ENCODE measurements at regions not wholly inside any gene's neighbourhood (a gene's known extent, or its start where the extent isn't known, plus 50 kb on each side); places are given as distances from the start of the nearest gene placed in this dataset.

GRCh38 chr18:51433296-51433695, 235.8 kb upstream of the MEX3C start:
- H3K23ac ChIP-seq (ENCODE audit: insufficient read length), result no peak overlapping the region
- no peak overlapping the region for H4K91ac ChIP-seq (replicated peaks; ENCODE audit: insufficient read length, low read length)
- no peaks in the 10 kb centered on the region for H3K36me3 ChIP-seq (ENCODE audit: control insufficient read depth in 2 of 4, insufficient read depth in 4 of 4, low read length in 3 of 4)
- no peak overlapping the region for H2AFZ ChIP-seq (ENCODE audit: low read length)
- no peak overlapping the region for H3K4ac ChIP-seq (replicated peaks; ENCODE audit: insufficient read length, low read depth, low read length)
- H3K56ac ChIP-seq (replicated peaks; ENCODE audit: insufficient read length, low read depth, low read length), result no peak overlapping the region
- H3K4me2 ChIP-seq (ENCODE audit: insufficient read depth in 1 of 2, low read depth in 2 of 2, low read length in 2 of 2), result no peak overlapping the region
- no peak overlapping the region for H3K14ac ChIP-seq (ENCODE audit: insufficient read length)
- no peaks in the 10 kb centered on the region for H4K20me1 ChIP-seq (replicated peaks in 1 of 2; ENCODE audit: control insufficient read depth in 1 of 2, insufficient read depth in 2 of 2, low read length in 2 of 2)
- H3K79me2 ChIP-seq (ENCODE audit: control insufficient read depth in 1 of 2, insufficient read depth in 2 of 2, low read length in 2 of 2), result no peaks in the 10 kb centered on the region
- no peaks in the 10 kb centered on the region for H3K4me1 ChIP-seq (replicated peaks in 1 of 4; ENCODE audit: control insufficient read depth in 3 of 4, insufficient read depth in 4 of 4, low read length in 3 of 4)
- H2BK15ac ChIP-seq (ENCODE audit: low read length), result no peak overlapping the region
- no peak for DNase-seq (ENCODE audit: low read depth in 1 of 2, low spot score in 2 of 2)
- H4K8ac ChIP-seq (ENCODE audit: extremely low read depth, insufficient read depth, low read length), result no peak overlapping the region
- no peak for TF ChIP-seq SIX5 (IDR thresholded peaks at IDR 0.05; ENCODE audit: low read depth, low read length)
- TF ChIP-seq SAP30 (IDR thresholded peaks at IDR 0.05; ENCODE audit: insufficient read depth, insufficient replicate concordance, low read length), result no peak
- no peak for TF ChIP-seq RNF2 (IDR thresholded peaks at IDR 0.05; ENCODE audit: borderline replicate concordance, low read depth, low read length, missing control alignments, poor library complexity, severe bottlenecking)
- no peak for TF ChIP-seq CHD2 (IDR thresholded peaks at IDR 0.05; ENCODE audit: low read length)
- TF ChIP-seq HDAC6 (IDR thresholded peaks at IDR 0.05; ENCODE audit: low read depth, low read length), result no peak
- no peak for TF ChIP-seq MAX (IDR thresholded peaks at IDR 0.05)
- TF ChIP-seq BRCA1 (IDR thresholded peaks at IDR 0.05; ENCODE audit: low read depth, low read length), result no peak
- no peak for TF ChIP-seq KDM5A (IDR thresholded peaks at IDR 0.05; ENCODE audit: low read length)
- no peak for TF ChIP-seq RAD21 (IDR thresholded peaks at IDR 0.05 in 1 of 2, conservative IDR thresholded peaks at IDR 0.05 in 1 of 2; ENCODE audit: low read depth in 2 of 2, low read length in 2 of 2)
- no peak overlapping the region for H2AK5ac ChIP-seq (ENCODE audit: low read depth, low read length)
- no peak overlapping the region for H3K4me3 ChIP-seq (ENCODE audit: extremely low read depth in 1 of 4, insufficient read depth in 2 of 4, low read depth in 3 of 4, low read length in 4 of 4)
- no peaks in the 10 kb centered on the region for H3K23me2 ChIP-seq (ENCODE audit: low read depth, low read length)
- H3K79me1 ChIP-seq (ENCODE audit: low read depth, low read length), result no peaks in the 10 kb centered on the region
- no peak overlapping the region for H2BK20ac ChIP-seq (ENCODE audit: low read length)
- no peak overlapping the region for H2BK120ac ChIP-seq (replicated peaks; ENCODE audit: low read depth, low read length)
- ChIA-PET CTCF (ENCODE audit: partially characterized antibody) (interaction anchor here (1.1 kb wide), 1 partner anchor 81 kb away, joined by 4 read pairs; no protein-coding TSS in a partner anchor), POLR2A (ENCODE audit: partially characterized antibody) (interaction anchor here (1.5 kb wide), 1 partner anchor 11 kb away, joined by 3 read pairs; no protein-coding TSS in a partner anchor)
- no peaks in the 10 kb centered on the region; a peak in 1 of 7 replicates for H3K27me3 ChIP-seq (replicated peaks in 1 of 4; ENCODE audit: control insufficient read depth in 3 of 4, extremely low read depth in 1 of 4, insufficient read depth in 3 of 4, low read length in 3 of 4)
- 91% methylated on average over 4 of the region's 4 CpGs; no CpG with 5 or more reads in 1 of the 2 experiments for WGBS, 2 experiments (ENCODE audit: extremely low coverage in 1 of 2, insufficient coverage in 1 of 2, insufficient read length in 1 of 2, insufficient replicate concordance in 2 of 2, low coverage in 1 of 2, low lambda C conversion rate in 2 of 2, missing lambda C conversion rate in 1 of 2)
- H4K5ac ChIP-seq (ENCODE audit: insufficient read length, low read depth, low read length), result no peak overlapping the region
- H3K18ac ChIP-seq (ENCODE audit: extremely low read depth, low read length), result no peak overlapping the region
- no peak overlapping the region for H2BK5ac ChIP-seq (ENCODE audit: low read depth, low read length)
- FAIRE-seq, result no peak
- no peak overlapping the region for H3K27ac ChIP-seq (ENCODE audit: low read depth, low read length)
- H3K9ac ChIP-seq (replicated peaks in 1 of 4; ENCODE audit: extremely low read depth in 1 of 4, low read depth in 3 of 4, low read length in 3 of 4), result no peak overlapping the region
- H3K9me3 ChIP-seq (ENCODE audit: insufficient read depth in 2 of 2, low read depth in 1 of 2, low read length in 1 of 2), result no peaks in the 10 kb centered on the region; a peak in 1 of 4 replicates
- no peak overlapping the region for H2BK12ac ChIP-seq (ENCODE audit: low read depth, low read length)
